ENCODE measurements at regions not wholly inside any gene's neighbourhood (a gene's known extent, or its start where the extent isn't known, plus 50 kb on each side); places are given as distances from the start of the nearest gene placed in this dataset.

- DNase-seq = peak; percentile 20
Observed at GRCh38 chr7:56291-56913, 136.0 kb upstream of the FAM20C start.

GRCh38 chr7:57071-57470 lies 135.3 kb upstream of the FAM20C start:
- peak; percentile 21 for DNase-seq

GRCh38 chr7:57482-58255 lies 134.7 kb upstream of the FAM20C start:
- peak; percentile 19 for DNase-seq

GRCh38 chr7:58316-58715 lies 134.1 kb upstream of the FAM20C start:
- no peak for DNase-seq

- DNase-seq = peak; percentile 21
Observed at GRCh38 chr7:59079-60016, 133.0 kb upstream of the FAM20C start.

- no peak for DNase-seq
Observed at GRCh38 chr7:60017-60675, 132.2 kb upstream of the FAM20C start.

- no peak for DNase-seq
Observed at GRCh38 chr7:60706-61105, 131.7 kb upstream of the FAM20C start.

GRCh38 chr7:61111-61510 lies 131.3 kb upstream of the FAM20C start:
- DNase-seq = peak; percentile 26

- DNase-seq = peak; percentile 27
Observed at GRCh38 chr7:61576-62360, 130.6 kb upstream of the FAM20C start.

GRCh38 chr7:62361-63116 lies 129.8 kb upstream of the FAM20C start:
- peak; percentile 26 for DNase-seq

GRCh38 chr7:63117-63480 lies 129.3 kb upstream of the FAM20C start:
- peak; percentile 24 for DNase-seq

GRCh38 chr7:63521-64021 lies 128.8 kb upstream of the FAM20C start:
- peak; percentile 56 for DNase-seq

GRCh38 chr7:64098-64915 lies 128.1 kb upstream of the FAM20C start:
- DNase-seq = peak; percentile 77

GRCh38 chr7:64916-65341 lies 127.4 kb upstream of the FAM20C start:
- peak; percentile 35 for DNase-seq

- DNase-seq = peak; percentile 22
Observed at GRCh38 chr7:65554-65953, 126.8 kb upstream of the FAM20C start.

GRCh38 chr7:66296-66695 lies 126.1 kb upstream of the FAM20C start:
- no peak for DNase-seq

GRCh38 chr7:66741-67140 lies 125.6 kb upstream of the FAM20C start:
- no peak for DNase-seq

- peak; percentile 31 for DNase-seq
Observed at GRCh38 chr7:67661-68395, 124.5 kb upstream of the FAM20C start.

GRCh38 chr7:68629-69028 lies 123.7 kb upstream of the FAM20C start:
- no peak for DNase-seq

All from left hindlimb (tissue), 1 donor.